HCT116 (cell line): ENCODE measurements at regions not wholly inside any gene's neighbourhood (a gene's known extent, or its start where the extent isn't known, plus 50 kb on each side); places are given as distances from the start of the nearest gene placed in this dataset.

ENCODE experiments used
- ATAC-seq: fragments of 200-7000 bp; cut with Tn5 transposase; 2 replicates; pipeline ENCODE4 v1.9.1; 2020; ENCODE audit warnings: mild to moderate bottlenecking, moderate library complexity
- BruUV-seq: library from RNA; stranded (reverse); fragments of 400-500 nt; replicated peaks from 2 replicates; lab custom pipeline; 2021; lab: Mats Ljungman, UMichigan
- CTCF ChIA-PET: fragments of 300-600 bp; sonication (Branson Sonifier 250); formaldehyde crosslinking; loops from one replicate; lab custom pipeline; 2021; ENCODE audit warnings: antibody characterized with exemption; lab: Charles Lee
- POLR2A ChIA-PET: fragments of 300-600, 350-600 bp; sonication (Branson Sonifier 250); formaldehyde crosslinking; loops from one replicate; lab custom pipeline; 2021; ENCODE audit warnings: antibody characterized with exemption; lab: Charles Lee
- RAD21 ChIA-PET, 2 experiments: fragments of 300-600 bp; sonication (Branson Sonifier 250); formaldehyde crosslinking; loops; one replicate each; lab custom pipeline; 2023; ENCODE audit warnings: low total read pairs in 2 of 2; ENCODE audit not compliant: uncharacterized antibody in 2 of 2, unreplicated experiment in 2 of 2, low non-redundant PET in 1 of 2; lab: Charles Lee
- DNase-seq: peaks from one replicate; pipeline ENCODE4 v3.0.0-alpha.2; 2010; ENCODE audit warnings: low read depth, low spot score
- H2AFZ ChIP-seq: fragments of 200-600 bp; shearing (Covaris generic), sonication (generic); 2 replicates; pipeline ENCODE4 v1.6.1; 2017; ENCODE audit warnings: low read depth, mixed run types, mixed read lengths, antibody characterized with exemption, low read length; ENCODE audit not compliant: poor library complexity, severe bottlenecking
- H3K27ac ChIP-seq: 2 replicates; pipeline ENCODE4 v1.5.1; 2012; ENCODE audit warnings: low read depth, low read length
- H3K27me3 ChIP-seq: fragments of 200-600 bp; sonication (generic); 2 replicates; pipeline ENCODE4 v1.6.1; 2016; ENCODE audit warnings: mixed run types, low read length, mixed read lengths; ENCODE audit not compliant: insufficient read depth
- H3K36me3 ChIP-seq, 2 experiments: fragments of 200-500 bp in 1 of 2; fragments of 200-600 bp in 1 of 2; sonication (Bioruptor generic) in 1 of 2; sonication (generic) in 1 of 2; 2 replicates each; pipeline versions ENCODE4 v1.5.1 to v1.6.1; 2014 to 2016; ENCODE audit warnings: low read length in 2 of 2, inconsistent platforms in 1 of 2, mixed read lengths in 1 of 2, mixed run types in 1 of 2; ENCODE audit not compliant: insufficient read depth in 2 of 2, control insufficient read depth in 1 of 2
- H3K4me1 ChIP-seq, 2 experiments: fragments of 200-600 bp in 1 of 2; sonication (generic) in 1 of 2; 2 replicates each; pipeline versions ENCODE4 v1.5.1 to v1.6.1; 2012 to 2017; ENCODE audit warnings: low read length in 2 of 2, inconsistent platforms in 1 of 2, mild to moderate bottlenecking in 1 of 2, mixed read lengths in 1 of 2, mixed run types in 1 of 2, moderate library complexity in 1 of 2; ENCODE audit not compliant: insufficient read depth in 2 of 2, control insufficient read depth in 1 of 2
- H3K4me2 ChIP-seq: fragments of 200-600 bp; sonication (generic); 2 replicates; pipeline ENCODE4 v1.6.1; 2017; ENCODE audit warnings: mixed run types, low read length, mixed read lengths
- H3K4me3 ChIP-seq, 2 experiments: fragments of 200-600 bp in 1 of 2; sonication (generic) in 1 of 2; replicated peaks in 1 of 2; 2 replicates each; pipeline ENCODE4 v1.5.1; 2011 to 2016; ENCODE audit warnings: low read length in 2 of 2, control low read depth in 1 of 2, low read depth in 1 of 2, mild to moderate bottlenecking in 1 of 2, mixed read lengths in 1 of 2, mixed run types in 1 of 2
- H3K79me2 ChIP-seq: fragments of 200-600 bp; sonication (generic); 2 replicates; pipeline ENCODE4 v1.6.1; 2017; ENCODE audit warnings: mild to moderate bottlenecking, mixed run types, low read length, moderate library complexity, mixed read lengths; ENCODE audit not compliant: insufficient read depth
- H3K9ac ChIP-seq: fragments of 200-600 bp; sonication (generic); 2 replicates; pipeline ENCODE4 v1.6.1; 2016; ENCODE audit warnings: low read length, mixed read lengths
- H3K9me2 ChIP-seq: fragments of 200-600 bp; sonication (generic), shearing (Covaris generic); 2 replicates; pipeline ENCODE4 v1.6.1; 2017; ENCODE audit warnings: mixed run types, mild to moderate bottlenecking, moderate library complexity; ENCODE audit not compliant: insufficient read depth
- H3K9me3 ChIP-seq, 2 experiments: fragments of 200-500 bp in 1 of 2; fragments of 200-600 bp in 1 of 2; sonication (Bioruptor generic) in 1 of 2; sonication (generic) in 1 of 2; 2 replicates each; pipeline ENCODE4 v1.6.1; 2014 to 2017; ENCODE audit warnings: low read length in 2 of 2, mixed read lengths in 2 of 2, inconsistent platforms in 1 of 2, low read depth in 1 of 2, mild to moderate bottlenecking in 1 of 2, mixed run types in 1 of 2, moderate library complexity in 1 of 2; ENCODE audit not compliant: control insufficient read depth in 1 of 2, insufficient read depth in 1 of 2
- H4K20me1 ChIP-seq: fragments of 200-600 bp; sonication (generic), shearing (Covaris generic); 2 replicates; pipeline ENCODE4 v1.6.1; 2017; ENCODE audit warnings: mixed run types, mild to moderate bottlenecking, moderate library complexity; ENCODE audit not compliant: insufficient read depth
- ATF3 ChIP-seq: IDR thresholded peaks from 2 replicates; pipeline ENCODE4 v1.6.1; 2012
- CBX3 ChIP-seq: IDR thresholded peaks from 2 replicates; pipeline ENCODE4 v1.6.1; 2012; ENCODE audit warnings: low read depth
- CEBPB ChIP-seq: IDR thresholded peaks from 2 replicates; pipeline ENCODE4 v1.6.1; 2012; ENCODE audit warnings: low read depth
- CTCF ChIP-seq, 3 experiments: fragments of 200-600 bp in 1 of 3; sonication (generic) in 1 of 3; IDR thresholded peaks in 2 of 3; conservative IDR thresholded peaks in 1 of 3; 2 replicates each; pipeline ENCODE4 v1.5.1; 2012 to 2017; ENCODE audit warnings: low read depth in 2 of 3, low read length in 2 of 3, antibody characterized with exemption in 1 of 3, borderline replicate concordance in 1 of 3, control low read depth in 1 of 3, mild to moderate bottlenecking in 1 of 3, mixed read lengths in 1 of 3, mixed run types in 1 of 3, moderate library complexity in 1 of 3; ENCODE audit not compliant: insufficient read depth in 1 of 3
- ELF1 ChIP-seq: IDR thresholded peaks from 2 replicates; pipeline ENCODE4 v1.6.1; 2012; ENCODE audit warnings: low read depth, borderline replicate concordance
- EZH2phosphoT487 ChIP-seq: fragments of 200-600 bp; IDR thresholded peaks from 2 replicates; pipeline ENCODE4 v1.6.1; 2018; ENCODE audit warnings: antibody characterized with exemption, borderline replicate concordance
- RAD21 ChIP-seq: IDR thresholded peaks from 2 replicates; pipeline ENCODE4 v1.6.1; 2012; ENCODE audit warnings: low read depth, mild to moderate bottlenecking
- REST ChIP-seq: IDR thresholded peaks from 2 replicates; pipeline ENCODE4 v1.6.1; 2012; ENCODE audit warnings: low read depth
- SIN3A ChIP-seq: IDR thresholded peaks from 2 replicates; pipeline ENCODE4 v1.6.1; 2012; ENCODE audit warnings: low read depth
- YY1 ChIP-seq: IDR thresholded peaks from 2 replicates; pipeline ENCODE4 v1.6.1; 2011; ENCODE audit warnings: low read length, low read depth, moderate library complexity, mild to moderate bottlenecking; ENCODE audit not compliant: insufficient replicate concordance; ENCODE audit errors: extremely low read depth
- ZBTB33 ChIP-seq: IDR thresholded peaks from 2 replicates; pipeline ENCODE4 v1.6.1; 2011; ENCODE audit warnings: mild to moderate bottlenecking, low read length, moderate library complexity; ENCODE audit not compliant: insufficient replicate concordance; ENCODE audit errors: extremely low read depth
- intact Hi-C: fragments of 100-400 bp; cut with micrococcal nuclease; formaldehyde crosslinking; loops from 2 replicates; pipeline ENCODE4 v1.10.0; 2022

GRCh38 chr6:141134723-141135122 is 998.0 kb upstream of the GJE1 start:
- no peaks in the 10 kb centered on the region for H3K9me2 ChIP-seq
- CTCF ChIA-PET, result no interaction called here
- H3K4me3 ChIP-seq, result no peak overlapping the region
- no TSS peak for BruUV-seq
- H3K27ac ChIP-seq, result no peak overlapping the region
- no peaks in the 10 kb centered on the region; a peak in 1 of 4 replicates for H3K9me3 ChIP-seq
- no peak for ATAC-seq
- no peak for TF ChIP-seq CEBPB
- no peak for TF ChIP-seq ATF3
- TF ChIP-seq REST, result no peak
- TF ChIP-seq CBX3, result no peak
- TF ChIP-seq CTCF (IDR thresholded peaks at IDR 0.05 in 2 of 3, conservative IDR thresholded peaks at IDR 0.05 in 1 of 3; ENCODE audit: borderline replicate concordance in 1 of 3, insufficient read depth in 1 of 3, low read depth in 2 of 3, low read length in 2 of 3), result no peak
- no peak for TF ChIP-seq ZBTB33
- no peak for TF ChIP-seq EZH2phosphoT487
- no peak for TF ChIP-seq SIN3A
- no peak for TF ChIP-seq YY1
- no peak for TF ChIP-seq RAD21
- TF ChIP-seq ELF1, result no peak
- no peak overlapping the region for H3K9ac ChIP-seq
- H3K4me2 ChIP-seq, result no peak overlapping the region
- RAD21 ChIA-PET, result no interaction called here
- no peaks in the 10 kb centered on the region for H3K4me1 ChIP-seq
- no peak for DNase-seq
- no peaks in the 10 kb centered on the region for H3K79me2 ChIP-seq
- no peaks in the 10 kb centered on the region for H3K27me3 ChIP-seq
- POLR2A ChIA-PET, result no interaction called here
- H4K20me1 ChIP-seq, result no peaks in the 10 kb centered on the region
- H2AFZ ChIP-seq, result no peak overlapping the region
- no peaks in the 10 kb centered on the region for H3K36me3 ChIP-seq
- intact Hi-C loops, result no loop called here
